Mammary epithelial cell (primary cell): ENCODE measurements at regions not wholly inside any gene's neighbourhood (a gene's known extent, or its start where the extent isn't known, plus 50 kb on each side); places are given as distances from the start of the nearest gene placed in this dataset.

ENCODE experiments used
- CTCF ChIP-seq, 2 donors: IDR thresholded peaks in 1 of 2; conservative IDR thresholded peaks in 1 of 2; 2 replicates each; pipeline ENCODE4 v1.5.1; 2011 to 2012; ENCODE audit warnings: inconsistent platforms in 2 of 2, low read length in 2 of 2, mild to moderate bottlenecking in 2 of 2, control low read depth in 1 of 2, low read depth in 1 of 2; ENCODE audit not compliant: insufficient read depth in 1 of 2; ENCODE audit errors: extremely low read depth in 1 of 2
- EZH2 ChIP-seq: IDR thresholded peaks from 2 replicates; pipeline ENCODE4 v1.6.1; 2012; ENCODE audit warnings: low read length, inconsistent platforms, borderline replicate concordance

GRCh38 chr3:150307311-150308036, 100.6 kb upstream of the TSC22D2 start:
- TF ChIP-seq CTCF (conservative IDR thresholded peaks at IDR 0.05 in 1 of 2, IDR thresholded peaks at IDR 0.05 in 1 of 2; ENCODE audit: extremely low read depth in 1 of 2, insufficient read depth in 1 of 2, low read depth in 1 of 2, low read length in 2 of 2) = no peak
- no peak for TF ChIP-seq EZH2
